ENCODE measurements at regions not wholly inside any gene's neighbourhood (a gene's known extent, or its start where the extent isn't known, plus 50 kb on each side); places are given as distances from the start of the nearest gene placed in this dataset.

GRCh38 chr9:80204054-80204453 is 632.3 kb downstream of the TLE4 start:
- H3K9ac ChIP-seq (ENCODE audit: insufficient read length), result no peak overlapping the region
- H3K9me3 ChIP-seq (ENCODE audit: low read depth, low read length), result no peaks in the 10 kb centered on the region
- no peak for DNase-seq (ENCODE audit: low read depth, low spot score)

GRCh38 chr9:80197661-80198060 is 625.9 kb downstream of the TLE4 start:
- Histone ChIP-seq H3K9me3 (ENCODE audit: low read depth, low read length) (no peaks in the 10 kb centered on the region), H3K27ac (no peak overlapping the region), H3K4me3 (no peak overlapping the region), H3K9ac (ENCODE audit: insufficient read length) (no peak overlapping the region), H3K36me3 (ENCODE audit: insufficient read depth, low read length) (no peaks in the 10 kb centered on the region)
- no peak for DNase-seq (ENCODE audit: low read depth, low spot score)
- TF ChIP-seq EZH2 (IDR thresholded peaks at IDR 0.05), result no peak
- no peak for TF ChIP-seq FOXP2 (optimal IDR thresholded peaks at IDR 0.05; ENCODE audit: control extremely low read depth, extremely low read length, insufficient read depth)
- no peak for TF ChIP-seq POLR2AphosphoS5 (IDR thresholded peaks at IDR 0.05; ENCODE audit: borderline replicate concordance, low read depth, low read length)

More at GRCh38 chr9:80204054-80204453, 632.3 kb downstream of the TLE4 start:
- no peak overlapping the region for H3K4me3 ChIP-seq
- H3K36me3 ChIP-seq (ENCODE audit: insufficient read depth, low read length), result no peaks in the 10 kb centered on the region
- TF ChIP-seq POLR2AphosphoS5 (IDR thresholded peaks at IDR 0.05; ENCODE audit: borderline replicate concordance, low read depth, low read length) (no peak), EZH2 (IDR thresholded peaks at IDR 0.05) (no peak), FOXP2 (optimal IDR thresholded peaks at IDR 0.05; ENCODE audit: control extremely low read depth, extremely low read length, insufficient read depth) (no peak)
- H3K27ac ChIP-seq, result no peak overlapping the region

- Histone ChIP-seq H3K9me3 (ENCODE audit: low read depth, low read length) (no peaks in the 10 kb centered on the region), H3K4me3 (no peak overlapping the region), H3K9ac (ENCODE audit: insufficient read length) (no peak overlapping the region), H3K27ac (no peak overlapping the region), H3K36me3 (ENCODE audit: insufficient read depth, low read length) (no peaks in the 10 kb centered on the region)
- no peak for DNase-seq (ENCODE audit: low read depth, low spot score)
- TF ChIP-seq EZH2 (IDR thresholded peaks at IDR 0.05) (no peak), FOXP2 (optimal IDR thresholded peaks at IDR 0.05; ENCODE audit: control extremely low read depth, extremely low read length, insufficient read depth) (no peak), POLR2AphosphoS5 (IDR thresholded peaks at IDR 0.05; ENCODE audit: borderline replicate concordance, low read depth, low read length) (no peak)
These were observed 619.3 kb downstream of the TLE4 start for GRCh38 chr9:80191108-80191507.

- no peak for DNase-seq (ENCODE audit: low read depth, low spot score)
- Histone ChIP-seq H3K9me3 (ENCODE audit: low read depth, low read length) (no peaks in the 10 kb centered on the region), H3K4me3 (no peak overlapping the region), H3K36me3 (ENCODE audit: insufficient read depth, low read length) (no peaks in the 10 kb centered on the region), H3K27ac (no peak overlapping the region), H3K9ac (ENCODE audit: insufficient read length) (no peak overlapping the region)
- no peak for TF ChIP-seq EZH2 (IDR thresholded peaks at IDR 0.05)
These were observed 616.8 kb downstream of the TLE4 start for GRCh38 chr9:80188579-80188978.

- H3K9me3 ChIP-seq (ENCODE audit: low read depth, low read length), result no peaks in the 10 kb centered on the region
- no peak for DNase-seq (ENCODE audit: low read depth, low spot score)
- H3K36me3 ChIP-seq (ENCODE audit: insufficient read depth, low read length), result no peaks in the 10 kb centered on the region
- no peak for TF ChIP-seq FOXP2 (optimal IDR thresholded peaks at IDR 0.05; ENCODE audit: control extremely low read depth, extremely low read length, insufficient read depth)
- TF ChIP-seq EZH2 (IDR thresholded peaks at IDR 0.05), result no peak
- no peak for TF ChIP-seq POLR2AphosphoS5 (IDR thresholded peaks at IDR 0.05; ENCODE audit: borderline replicate concordance, low read depth, low read length)
- H3K4me3 ChIP-seq, result no peak overlapping the region
- no peak overlapping the region for H3K27ac ChIP-seq
- H3K9ac ChIP-seq (ENCODE audit: insufficient read length), result no peak overlapping the region
These were observed 613.5 kb downstream of the TLE4 start for GRCh38 chr9:80185112-80185738.

- TF ChIP-seq FOXP2 (optimal IDR thresholded peaks at IDR 0.05; ENCODE audit: control extremely low read depth, extremely low read length, insufficient read depth) (no peak), POLR2AphosphoS5 (IDR thresholded peaks at IDR 0.05; ENCODE audit: borderline replicate concordance, low read depth, low read length) (no peak), EZH2 (IDR thresholded peaks at IDR 0.05) (no peak)
These were observed 606.2 kb downstream of the TLE4 start for GRCh38 chr9:80177949-80178480.

GRCh38 chr9:80175286-80176150 is 603.8 kb downstream of the TLE4 start:
- TF ChIP-seq EZH2 (IDR thresholded peaks at IDR 0.05) (no peak), POLR2AphosphoS5 (IDR thresholded peaks at IDR 0.05; ENCODE audit: borderline replicate concordance, low read depth, low read length) (no peak), FOXP2 (optimal IDR thresholded peaks at IDR 0.05; ENCODE audit: control extremely low read depth, extremely low read length, insufficient read depth) (no peak)
- no peak overlapping the region for H3K27ac ChIP-seq
- H3K9me3 ChIP-seq (ENCODE audit: low read depth, low read length), result no peaks in the 10 kb centered on the region
- H3K4me3 ChIP-seq, result no peak overlapping the region
- no peak for DNase-seq (ENCODE audit: low read depth, low spot score)
- H3K9ac ChIP-seq (ENCODE audit: insufficient read length), result no peak overlapping the region
- H3K36me3 ChIP-seq (ENCODE audit: insufficient read depth, low read length), result no peaks in the 10 kb centered on the region

More at GRCh38 chr9:80177949-80178480, 606.2 kb downstream of the TLE4 start:
- no peak overlapping the region for H3K4me3 ChIP-seq
- no peak for DNase-seq (ENCODE audit: low read depth, low spot score)
- H3K27ac ChIP-seq, result no peak overlapping the region
- H3K36me3 ChIP-seq (ENCODE audit: insufficient read depth, low read length), result no peaks in the 10 kb centered on the region
- no peaks in the 10 kb centered on the region for H3K9me3 ChIP-seq (ENCODE audit: low read depth, low read length)
- no peak overlapping the region for H3K9ac ChIP-seq (ENCODE audit: insufficient read length)

- Histone ChIP-seq H3K9ac (ENCODE audit: insufficient read length) (no peak overlapping the region), H3K36me3 (ENCODE audit: insufficient read depth, low read length) (no peaks in the 10 kb centered on the region), H3K9me3 (ENCODE audit: low read depth, low read length) (no peaks in the 10 kb centered on the region), H3K27ac (no peak overlapping the region), H3K4me3 (no peak overlapping the region)
- no peak for TF ChIP-seq EZH2 (IDR thresholded peaks at IDR 0.05)
- DNase-seq (ENCODE audit: low read depth, low spot score), result no peak
These were observed 592.1 kb downstream of the TLE4 start for GRCh38 chr9:80163889-80164288.
